ENCODE measurements at regions not wholly inside any gene's neighbourhood (a gene's known extent, or its start where the extent isn't known, plus 50 kb on each side); places are given as distances from the start of the nearest gene placed in this dataset.

- H3K4me2 ChIP-seq (ENCODE audit: insufficient read depth, low read length): no peak overlapping the region
- no peak for DNase-seq (ENCODE audit: insufficient read length, low spot score, missing footprints)
Measured at GRCh38 chr9:20041697-20042081, 252.9 kb upstream of the SLC24A2 start.

GRCh38 chr9:20040991-20041696 is 252.3 kb upstream of the SLC24A2 start:
- H4K20me1 ChIP-seq (ENCODE audit: insufficient read depth, low read length): no peaks in the 10 kb centered on the region
- H3K79me2 ChIP-seq (ENCODE audit: insufficient read depth, low read length): no peaks in the 10 kb centered on the region
- no peak overlapping the region for H3K4me3 ChIP-seq (ENCODE audit: insufficient read depth, low read length)
- H3K27ac ChIP-seq (ENCODE audit: low read depth, low read length): no peak overlapping the region
- H3K4me1 ChIP-seq (ENCODE audit: insufficient read depth, low read length): no peaks in the 10 kb centered on the region
- H3K36me3 ChIP-seq (ENCODE audit: insufficient read depth, low read length): no peaks in the 10 kb centered on the region
- no peak overlapping the region for H2AFZ ChIP-seq (ENCODE audit: low read length)
- no peak overlapping the region for H3K4me2 ChIP-seq (ENCODE audit: insufficient read depth, low read length)
- no peaks in the 10 kb centered on the region for H3K9me3 ChIP-seq (ENCODE audit: low read depth, low read length)
- DNase-seq (ENCODE audit: insufficient read length, low spot score, missing footprints): peak; percentile 57
- no peak for TF ChIP-seq CTCF (IDR thresholded peaks at IDR 0.05; ENCODE audit: extremely low read depth, low read depth, low read length)
- no peaks in the 10 kb centered on the region for H3K27me3 ChIP-seq (ENCODE audit: insufficient read depth, low read length)

More at GRCh38 chr9:20041697-20042081, 252.9 kb upstream of the SLC24A2 start:
- H3K4me1 ChIP-seq (ENCODE audit: insufficient read depth, low read length): no peaks in the 10 kb centered on the region
- H4K20me1 ChIP-seq (ENCODE audit: insufficient read depth, low read length): no peaks in the 10 kb centered on the region
- no peaks in the 10 kb centered on the region for H3K9me3 ChIP-seq (ENCODE audit: low read depth, low read length)
- H3K36me3 ChIP-seq (ENCODE audit: insufficient read depth, low read length): no peaks in the 10 kb centered on the region
- no peaks in the 10 kb centered on the region for H3K27me3 ChIP-seq (ENCODE audit: insufficient read depth, low read length)
- H2AFZ ChIP-seq (ENCODE audit: low read length): no peak overlapping the region
- TF ChIP-seq CTCF (IDR thresholded peaks at IDR 0.05; ENCODE audit: extremely low read depth, low read depth, low read length): no peak
- no peak overlapping the region for H3K4me3 ChIP-seq (ENCODE audit: insufficient read depth, low read length)
- no peaks in the 10 kb centered on the region for H3K79me2 ChIP-seq (ENCODE audit: insufficient read depth, low read length)
- H3K27ac ChIP-seq (ENCODE audit: low read depth, low read length): no peak overlapping the region

GRCh38 chr9:20037699-20038098 is 248.9 kb upstream of the SLC24A2 start:
- no peak for TF ChIP-seq CTCF (IDR thresholded peaks at IDR 0.05; ENCODE audit: extremely low read depth, low read depth, low read length)
- H3K36me3 ChIP-seq (ENCODE audit: insufficient read depth, low read length): no peaks in the 10 kb centered on the region
- no peaks in the 10 kb centered on the region for H3K4me1 ChIP-seq (ENCODE audit: insufficient read depth, low read length)
- no peak overlapping the region for H2AFZ ChIP-seq (ENCODE audit: low read length)
- no peak overlapping the region for H3K4me2 ChIP-seq (ENCODE audit: insufficient read depth, low read length)
- no peaks in the 10 kb centered on the region for H3K79me2 ChIP-seq (ENCODE audit: insufficient read depth, low read length)
- no peak overlapping the region for H3K4me3 ChIP-seq (ENCODE audit: insufficient read depth, low read length)
- H3K27ac ChIP-seq (ENCODE audit: low read depth, low read length): no peak overlapping the region
- H4K20me1 ChIP-seq (ENCODE audit: insufficient read depth, low read length): no peaks in the 10 kb centered on the region
- H3K27me3 ChIP-seq (ENCODE audit: insufficient read depth, low read length): no peaks in the 10 kb centered on the region
- no peaks in the 10 kb centered on the region for H3K9me3 ChIP-seq (ENCODE audit: low read depth, low read length)
- no peak for DNase-seq (ENCODE audit: insufficient read length, low spot score, missing footprints)

DNA sequence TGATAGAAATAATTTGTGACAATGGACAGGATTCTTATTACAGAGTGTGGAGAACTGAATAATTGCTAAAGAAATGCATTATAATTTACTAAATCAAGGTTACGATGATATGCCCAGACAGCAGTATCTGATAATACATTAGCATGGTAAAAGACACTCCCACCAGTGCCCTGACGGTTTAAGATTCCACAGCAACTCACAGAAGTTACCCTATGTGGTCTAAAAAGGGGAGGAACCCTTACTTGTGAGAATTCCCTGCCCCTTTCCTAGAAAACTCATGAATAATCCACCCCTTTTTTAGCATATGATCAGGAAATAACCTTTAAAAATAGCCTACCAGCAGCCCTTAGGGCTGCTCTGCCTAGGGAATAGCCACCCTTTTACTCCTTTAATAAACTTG is 244.7 kb upstream of the SLC24A2 start:
- Histone ChIP-seq H2AFZ (ENCODE audit: low read length) (no peak overlapping the region), H3K4me2 (ENCODE audit: insufficient read depth, low read length) (no peak overlapping the region), H3K27ac (ENCODE audit: low read depth, low read length) (no peak overlapping the region), H4K20me1 (ENCODE audit: insufficient read depth, low read length) (no peaks in the 10 kb centered on the region), H3K36me3 (ENCODE audit: insufficient read depth, low read length) (no peaks in the 10 kb centered on the region), H3K27me3 (ENCODE audit: insufficient read depth, low read length) (no peaks in the 10 kb centered on the region), H3K4me3 (ENCODE audit: insufficient read depth, low read length) (no peak overlapping the region), H3K79me2 (ENCODE audit: insufficient read depth, low read length) (no peaks in the 10 kb centered on the region), H3K4me1 (ENCODE audit: insufficient read depth, low read length) (no peaks in the 10 kb centered on the region), H3K9me3 (ENCODE audit: low read depth, low read length) (no peaks in the 10 kb centered on the region)
- no peak for DNase-seq (ENCODE audit: insufficient read length, low spot score, missing footprints)
- no peak for TF ChIP-seq CTCF (IDR thresholded peaks at IDR 0.05; ENCODE audit: extremely low read depth, low read depth, low read length)
